Bronchial epithelial cell (primary cell): ENCODE measurements at regions not wholly inside any gene's neighbourhood (a gene's known extent, or its start where the extent isn't known, plus 50 kb on each side); places are given as distances from the start of the nearest gene placed in this dataset.

Source experiments
- DNase-seq: peaks from one replicate; pipeline ENCODE4 v3.0.0-alpha.2; 2010; ENCODE audit warnings: low read depth
- FAIRE-seq: peaks from 2 replicates; lab custom pipeline; 2011; peaks lifted over from hg19 to GRCh38; lab: Jason Lieb, UNC
- H3K27me3 ChIP-seq: 2 replicates; pipeline ENCODE4 v1.5.1; 2011; ENCODE audit warnings: low read length; ENCODE audit not compliant: control insufficient read depth, insufficient read depth
- H3K36me3 ChIP-seq: 2 replicates; pipeline ENCODE4 v1.5.1; 2011; ENCODE audit warnings: low read length; ENCODE audit not compliant: control insufficient read depth, insufficient read depth
- H3K4me3 ChIP-seq: 2 replicates; pipeline ENCODE4 v1.5.1; 2011; ENCODE audit warnings: mild to moderate bottlenecking, low read depth, low read length, control low read depth
- TF ChIP-seq, protein P1 (sequence below): IDR thresholded peaks from 2 replicates; pipeline ENCODE4 v1.5.1; 2011; ENCODE audit warnings: mild to moderate bottlenecking, moderate library complexity, low read length, control low read depth, inconsistent platforms; ENCODE audit not compliant: insufficient read depth, severe bottlenecking

DNA sequence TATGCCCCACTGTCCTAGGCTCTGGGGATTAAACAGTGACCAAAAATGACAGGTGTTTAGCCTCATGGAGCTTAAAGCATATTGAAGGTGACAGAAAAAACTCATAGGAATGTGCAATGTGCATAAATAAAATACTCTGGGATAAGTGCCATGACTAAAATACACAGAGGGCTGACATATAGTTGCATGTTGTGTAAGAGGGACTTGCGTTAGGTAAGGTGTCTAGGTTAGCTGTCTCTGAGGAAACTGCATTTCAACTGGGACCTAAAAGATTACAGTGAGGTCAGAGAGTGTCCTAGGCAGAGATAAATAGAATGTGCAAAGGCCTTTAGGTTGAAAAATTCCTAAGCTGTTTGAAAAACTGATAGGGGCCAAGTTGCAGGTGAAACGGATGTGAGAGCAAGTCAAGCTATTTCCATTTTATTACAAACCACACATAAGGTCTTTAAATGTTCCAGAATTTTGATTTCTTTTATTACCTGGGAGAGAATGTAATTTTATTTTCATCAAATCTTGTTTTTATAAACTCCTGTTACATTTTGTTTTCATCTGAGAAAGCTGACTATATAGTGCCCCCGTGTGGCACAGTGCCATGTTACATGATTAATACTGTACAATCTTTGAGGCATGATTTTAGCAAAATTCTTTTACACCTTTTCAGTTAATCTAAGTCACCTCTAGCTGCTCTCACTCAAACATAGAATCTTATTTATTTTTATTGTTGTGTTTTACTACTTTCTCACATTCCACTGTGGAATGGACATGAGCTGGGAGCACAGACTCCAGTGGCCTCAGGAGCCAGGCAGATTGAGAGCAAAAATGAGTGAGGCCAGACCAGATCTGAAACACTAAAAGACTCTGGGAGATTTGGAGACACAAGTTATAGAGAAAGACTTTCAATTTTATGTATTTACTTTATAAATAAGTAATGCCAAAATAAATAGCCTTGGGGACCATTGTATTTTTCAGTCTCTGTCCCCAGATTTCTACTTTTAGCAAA lies 259.6 kb upstream of the ZNF717 start:
- Histone ChIP-seq H3K4me3 (no peak overlapping the region), H3K27me3 (no peaks in the 10 kb centered on the region), H3K36me3 (no peaks in the 10 kb centered on the region)
- TF ChIP-seq, protein P1, sequence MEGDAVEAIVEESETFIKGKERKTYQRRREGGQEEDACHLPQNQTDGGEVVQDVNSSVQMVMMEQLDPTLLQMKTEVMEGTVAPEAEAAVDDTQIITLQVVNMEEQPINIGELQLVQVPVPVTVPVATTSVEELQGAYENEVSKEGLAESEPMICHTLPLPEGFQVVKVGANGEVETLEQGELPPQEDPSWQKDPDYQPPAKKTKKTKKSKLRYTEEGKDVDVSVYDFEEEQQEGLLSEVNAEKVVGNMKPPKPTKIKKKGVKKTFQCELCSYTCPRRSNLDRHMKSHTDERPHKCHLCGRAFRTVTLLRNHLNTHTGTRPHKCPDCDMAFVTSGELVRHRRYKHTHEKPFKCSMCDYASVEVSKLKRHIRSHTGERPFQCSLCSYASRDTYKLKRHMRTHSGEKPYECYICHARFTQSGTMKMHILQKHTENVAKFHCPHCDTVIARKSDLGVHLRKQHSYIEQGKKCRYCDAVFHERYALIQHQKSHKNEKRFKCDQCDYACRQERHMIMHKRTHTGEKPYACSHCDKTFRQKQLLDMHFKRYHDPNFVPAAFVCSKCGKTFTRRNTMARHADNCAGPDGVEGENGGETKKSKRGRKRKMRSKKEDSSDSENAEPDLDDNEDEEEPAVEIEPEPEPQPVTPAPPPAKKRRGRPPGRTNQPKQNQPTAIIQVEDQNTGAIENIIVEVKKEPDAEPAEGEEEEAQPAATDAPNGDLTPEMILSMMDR = peak; percentile 38
- no peak for FAIRE-seq
- DNase-seq = peak; percentile 43

DNA sequence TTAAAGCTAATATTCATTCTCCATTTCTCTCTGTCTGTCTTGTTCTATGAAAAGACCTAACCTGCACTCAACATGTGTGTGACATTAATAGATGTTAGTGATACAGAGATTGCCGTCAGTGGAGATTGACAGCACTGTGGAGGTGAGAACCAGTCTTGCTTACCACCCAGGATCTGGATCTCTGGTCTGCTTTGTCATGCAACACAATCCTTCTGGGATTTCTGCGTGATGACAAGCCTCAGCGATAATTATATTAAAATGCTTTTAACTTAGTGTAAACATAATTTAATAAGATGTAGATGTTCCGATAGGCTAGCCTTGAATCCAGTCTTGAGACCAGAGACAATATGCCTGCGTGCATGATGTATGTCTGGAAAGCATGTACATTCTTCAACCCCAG lies 262.0 kb upstream of the ZNF717 start:
- no peak overlapping the region for H3K4me3 ChIP-seq
- no peak for FAIRE-seq
- H3K27me3 ChIP-seq = no peaks in the 10 kb centered on the region
- DNase-seq = no peak
- TF ChIP-seq, protein P1 = no peak
- H3K36me3 ChIP-seq = no peaks in the 10 kb centered on the region

DNA sequence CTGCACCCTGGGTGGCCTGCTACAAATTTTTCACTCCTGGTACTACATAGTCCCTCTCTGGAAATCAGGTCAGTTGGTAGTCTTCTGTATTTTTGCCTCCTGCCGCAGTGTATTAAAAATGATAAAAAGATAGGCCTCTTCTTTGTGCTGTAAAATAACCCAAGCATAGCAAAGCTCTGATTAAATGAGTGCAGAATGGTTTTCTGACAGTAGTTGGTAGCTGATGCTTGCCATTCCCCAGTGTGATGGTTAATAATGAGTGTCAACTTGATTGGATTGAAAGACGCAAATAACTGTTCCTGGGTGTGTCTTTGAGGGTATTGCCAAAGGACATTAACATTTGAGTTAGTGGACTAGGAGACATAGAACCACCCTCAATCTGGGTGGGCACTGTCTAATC lies 264.4 kb upstream of the ZNF717 start:
- no peak for FAIRE-seq
- TF ChIP-seq, protein P1 = no peak
- Histone ChIP-seq H3K4me3 (no peak overlapping the region), H3K27me3 (no peaks in the 10 kb centered on the region), H3K36me3 (no peaks in the 10 kb centered on the region)
- no peak for DNase-seq

DNA sequence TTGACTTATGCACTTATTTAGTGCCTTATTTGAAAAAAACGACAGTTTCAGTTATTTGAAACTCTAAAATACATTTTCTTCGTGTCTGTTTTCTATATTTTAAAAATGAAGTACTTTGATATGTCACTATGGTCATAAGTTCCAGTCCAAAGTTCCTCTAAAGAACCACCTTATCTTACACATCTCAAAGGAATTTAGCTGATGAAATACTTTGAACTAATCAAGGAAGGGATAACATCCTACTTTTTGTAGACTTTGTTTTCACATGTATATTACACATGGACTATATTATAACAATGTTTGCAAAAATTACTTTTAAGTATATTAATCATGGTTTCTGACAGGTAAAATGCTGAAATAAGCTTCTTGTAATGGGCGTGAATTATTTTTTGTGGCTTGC lies 265.8 kb upstream of the ZNF717 start:
- H3K36me3 ChIP-seq = no peaks in the 10 kb centered on the region
- H3K4me3 ChIP-seq = no peak overlapping the region
- TF ChIP-seq, protein P1 = no peak
- peak; percentile 63 for DNase-seq
- H3K27me3 ChIP-seq = no peaks in the 10 kb centered on the region
- FAIRE-seq = no peak

DNA sequence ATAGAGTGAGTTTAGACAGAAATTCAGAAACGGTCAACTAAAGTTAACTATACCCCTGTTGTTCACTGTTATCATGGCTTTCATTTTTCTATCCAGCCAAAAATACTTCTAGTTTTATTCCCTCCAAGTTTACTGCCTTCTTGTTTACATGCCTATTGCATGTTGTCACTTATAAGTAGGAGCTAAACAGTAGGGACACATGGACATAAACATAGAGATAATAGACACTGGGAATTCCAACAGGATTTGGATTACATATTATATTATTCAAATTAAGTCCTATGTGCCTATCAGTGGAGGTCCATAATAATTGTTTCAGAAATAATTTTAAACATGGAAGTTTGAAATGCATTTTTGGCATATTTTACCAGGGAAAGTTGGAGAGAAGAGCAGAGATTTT lies 269.1 kb upstream of the ZNF717 start:
- TF ChIP-seq, protein P1 = no peak
- Histone ChIP-seq H3K27me3 (no peaks in the 10 kb centered on the region), H3K36me3 (no peaks in the 10 kb centered on the region), H3K4me3 (no peak overlapping the region)
- no peak for FAIRE-seq
- no peak for DNase-seq
